Type B pancreatic cell (in vitro differentiated cells): ENCODE measurements at regions not wholly inside any gene's neighbourhood (a gene's known extent, or its start where the extent isn't known, plus 50 kb on each side); places are given as distances from the start of the nearest gene placed in this dataset.

Experiments used
- DNase-seq: peaks from one replicate; pipeline ENCODE4 v3.0.0; 2021; ENCODE audit warnings: mixed read lengths; ENCODE audit not compliant: unreplicated experiment; ENCODE audit errors: extremely low spot score
- H3K27ac Mint-ChIP-seq: 2 replicates; pipeline ENCODE4 v1.8.0; 2021; ENCODE audit warnings: mild to moderate bottlenecking, mixed read lengths
- H3K27me3 Mint-ChIP-seq: 2 replicates; pipeline ENCODE4 v1.8.0; 2021; ENCODE audit warnings: mixed read lengths
- H3K36me3 Mint-ChIP-seq: 2 replicates; pipeline ENCODE4 v1.8.0; 2021; ENCODE audit warnings: mixed read lengths
- H3K4me1 Mint-ChIP-seq: one replicate; pipeline ENCODE4 v1.8.0; 2021; ENCODE audit warnings: mixed read lengths; ENCODE audit not compliant: unreplicated experiment
- H3K4me3 Mint-ChIP-seq: 2 replicates; pipeline ENCODE4 v1.8.0; 2021; ENCODE audit warnings: mild to moderate bottlenecking, mixed read lengths
- H3K9me3 Mint-ChIP-seq: 2 replicates; pipeline ENCODE4 v1.8.0; 2021; ENCODE audit warnings: mixed read lengths
- TF ChIP-seq, protein P1 (sequence below): fragments of 200-600 bp; sonication (generic); conservative IDR thresholded peaks from 2 replicates; pipeline ENCODE4 v1.5.0; 2021; ENCODE audit warnings: antibody characterized with exemption, mild to moderate bottlenecking

DNA sequence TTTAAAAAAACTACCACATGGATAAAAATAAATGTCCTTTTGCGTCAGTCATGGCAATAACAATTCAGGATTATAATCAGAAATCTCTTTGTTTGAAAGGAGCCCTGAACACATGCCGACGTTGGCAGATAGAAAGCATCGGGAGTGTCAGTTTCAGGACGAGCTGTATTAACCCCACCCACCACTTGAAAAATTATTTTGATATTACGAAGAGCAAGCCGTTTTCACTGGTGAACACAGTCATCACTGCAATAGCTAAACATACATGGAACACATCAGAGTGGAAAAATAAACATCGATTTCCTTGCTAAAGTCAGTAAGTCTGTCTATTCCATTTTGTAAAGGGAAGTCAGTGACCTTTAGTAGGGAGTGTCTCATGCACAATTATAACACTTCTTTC is 266.4 kb upstream of the FBXL7 start:
- Mint-ChIP-seq H3K9me3 (no peaks in the 10 kb centered on the region), H3K4me3 (no peak overlapping the region), H3K36me3 (no peaks in the 10 kb centered on the region), H3K4me1 (peaks cover 8% of the 10 kb centered on the region), H3K27me3 (no peaks in the 10 kb centered on the region), H3K27ac (no peak overlapping the region)
- TF ChIP-seq, protein P1, sequence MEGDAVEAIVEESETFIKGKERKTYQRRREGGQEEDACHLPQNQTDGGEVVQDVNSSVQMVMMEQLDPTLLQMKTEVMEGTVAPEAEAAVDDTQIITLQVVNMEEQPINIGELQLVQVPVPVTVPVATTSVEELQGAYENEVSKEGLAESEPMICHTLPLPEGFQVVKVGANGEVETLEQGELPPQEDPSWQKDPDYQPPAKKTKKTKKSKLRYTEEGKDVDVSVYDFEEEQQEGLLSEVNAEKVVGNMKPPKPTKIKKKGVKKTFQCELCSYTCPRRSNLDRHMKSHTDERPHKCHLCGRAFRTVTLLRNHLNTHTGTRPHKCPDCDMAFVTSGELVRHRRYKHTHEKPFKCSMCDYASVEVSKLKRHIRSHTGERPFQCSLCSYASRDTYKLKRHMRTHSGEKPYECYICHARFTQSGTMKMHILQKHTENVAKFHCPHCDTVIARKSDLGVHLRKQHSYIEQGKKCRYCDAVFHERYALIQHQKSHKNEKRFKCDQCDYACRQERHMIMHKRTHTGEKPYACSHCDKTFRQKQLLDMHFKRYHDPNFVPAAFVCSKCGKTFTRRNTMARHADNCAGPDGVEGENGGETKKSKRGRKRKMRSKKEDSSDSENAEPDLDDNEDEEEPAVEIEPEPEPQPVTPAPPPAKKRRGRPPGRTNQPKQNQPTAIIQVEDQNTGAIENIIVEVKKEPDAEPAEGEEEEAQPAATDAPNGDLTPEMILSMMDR = no peak
- DNase-seq = no peak

DNA sequence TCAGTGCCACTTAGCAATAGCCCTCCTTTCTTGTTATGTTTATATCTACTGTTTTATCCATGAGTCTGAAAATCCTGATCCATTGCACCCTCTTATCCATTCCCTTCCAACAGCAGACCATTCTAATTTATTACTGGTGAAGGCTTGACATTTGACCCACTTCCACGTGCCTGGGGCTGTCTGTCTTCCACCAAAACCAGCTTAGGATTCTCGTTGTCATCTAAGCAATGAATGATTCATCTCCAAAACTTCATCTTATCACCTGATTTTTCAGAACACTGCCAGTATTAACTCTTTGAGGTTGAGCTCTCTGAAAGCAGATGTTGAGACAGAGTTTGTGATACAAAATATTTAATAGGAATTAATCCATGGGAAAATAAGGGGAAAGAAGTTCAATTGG is 277.8 kb upstream of the FBXL7 start:
- Mint-ChIP-seq H3K27ac (no peak overlapping the region), H3K36me3 (no peaks in the 10 kb centered on the region), H3K4me3 (no peak overlapping the region), H3K27me3 (peaks cover 3% of the 10 kb centered on the region), H3K9me3 (no peaks in the 10 kb centered on the region), H3K4me1 (no peaks in the 10 kb centered on the region)
- no peak for DNase-seq
- TF ChIP-seq, protein P1 = no peak

DNA sequence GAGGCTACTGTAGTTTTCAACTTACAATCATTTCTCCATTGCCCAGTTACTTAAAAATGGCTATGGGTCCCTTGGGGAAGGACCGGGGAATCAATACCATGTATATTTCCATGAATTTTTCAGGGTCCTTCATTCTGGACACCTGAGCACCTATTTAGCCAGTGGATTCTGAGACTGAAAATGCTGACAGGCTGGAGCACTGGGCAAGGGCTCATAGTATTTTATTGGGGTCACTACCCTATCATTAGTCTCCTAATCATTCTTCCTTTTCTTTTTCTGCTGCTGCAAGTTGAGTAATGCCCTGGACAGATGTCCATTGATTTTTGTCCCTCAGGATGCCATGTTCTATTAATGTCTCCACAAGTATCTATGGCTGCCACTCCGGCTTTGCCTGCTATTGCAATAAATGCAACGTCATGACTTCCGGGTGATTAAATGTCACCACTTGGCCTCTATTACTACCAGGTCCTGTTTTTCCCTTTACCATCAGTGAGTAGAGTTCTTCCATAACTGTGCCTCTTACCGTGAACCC is 279.3 kb upstream of the FBXL7 start:
- TF ChIP-seq, protein P1 = no peak
- Mint-ChIP-seq H3K9me3 (no peaks in the 10 kb centered on the region), H3K27ac (no peak overlapping the region), H3K36me3 (no peaks in the 10 kb centered on the region), H3K4me1 (no peaks in the 10 kb centered on the region), H3K27me3 (no peaks in the 10 kb centered on the region), H3K4me3 (no peak overlapping the region)
- DNase-seq = no peak

DNA sequence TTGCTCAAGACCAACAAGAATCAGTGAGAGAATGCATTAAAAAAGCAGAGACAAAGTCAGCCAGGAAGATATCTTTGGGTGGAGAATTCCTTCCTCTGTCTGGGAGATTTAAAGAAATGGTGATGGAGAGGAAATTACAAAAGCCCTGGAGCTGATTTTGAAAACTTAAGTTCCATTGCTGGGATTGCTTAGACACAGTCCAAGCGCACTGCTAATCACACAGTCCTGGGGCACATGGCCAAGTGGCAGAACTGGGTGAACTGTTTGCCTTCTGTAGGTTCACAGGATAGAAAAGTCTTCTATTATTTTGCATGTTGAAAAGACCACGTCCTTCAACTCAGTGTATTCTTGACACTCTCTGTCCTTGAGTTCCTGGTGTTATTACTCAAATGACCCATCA is 284.9 kb upstream of the FBXL7 start:
- H3K4me3 Mint-ChIP-seq = no peak overlapping the region
- DNase-seq = no peak
- no peaks in the 10 kb centered on the region for H3K9me3 Mint-ChIP-seq
- H3K4me1 Mint-ChIP-seq = no peaks in the 10 kb centered on the region
- TF ChIP-seq, protein P1 = no peak
- no peak overlapping the region for H3K27ac Mint-ChIP-seq
- no peaks in the 10 kb centered on the region for H3K27me3 Mint-ChIP-seq
- no peaks in the 10 kb centered on the region for H3K36me3 Mint-ChIP-seq

DNA sequence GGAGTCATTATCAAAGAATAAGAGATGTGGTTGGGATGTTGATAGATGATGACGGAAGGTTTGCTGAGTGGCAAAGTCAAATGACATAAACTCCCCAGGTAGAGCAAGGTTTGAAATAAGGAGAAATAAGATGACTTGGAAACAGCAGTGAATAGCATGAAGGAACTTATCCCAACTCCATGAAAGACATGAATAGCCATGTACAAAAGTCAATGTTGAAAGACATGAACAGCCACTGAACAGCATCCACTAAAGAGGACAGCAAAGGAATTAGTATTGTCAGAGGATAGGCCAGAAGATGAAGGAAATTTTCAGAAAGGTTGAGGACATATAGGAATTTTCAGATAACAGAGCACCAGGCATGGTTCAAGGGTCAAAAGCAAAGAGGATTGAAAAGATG is 286.0 kb upstream of the FBXL7 start:
- H3K4me3 Mint-ChIP-seq = no peak overlapping the region
- TF ChIP-seq, protein P1 = no peak
- H3K36me3 Mint-ChIP-seq = no peaks in the 10 kb centered on the region
- no peaks in the 10 kb centered on the region for H3K9me3 Mint-ChIP-seq
- H3K27ac Mint-ChIP-seq = no peak overlapping the region
- no peak for DNase-seq
- no peaks in the 10 kb centered on the region for H3K27me3 Mint-ChIP-seq
- H3K4me1 Mint-ChIP-seq = no peaks in the 10 kb centered on the region
